GM12891 (cell line): ENCODE measurements at regions not wholly inside any gene's neighbourhood (a gene's known extent, or its start where the extent isn't known, plus 50 kb on each side); places are given as distances from the start of the nearest gene placed in this dataset.
"Not testable (repeated sequence)": the region's sequence is repeated elsewhere in the genome, so short reads cannot be mapped to it uniquely, and the experiment has no call there.

ENCODE experiments used
- DNase-seq: peaks from one replicate; pipeline ENCODE4 v3.0.0; 2011; ENCODE audit warnings: low spot score; ENCODE audit not compliant: insufficient read length
- FAIRE-seq: peaks from 2 replicates; lab custom pipeline; 2011; peaks lifted over from hg19 to GRCh38; lab: Jason Lieb, UNC
- PAX5 ChIP-seq: IDR thresholded peaks from 2 replicates; pipeline ENCODE4 v1.6.1; 2011; ENCODE audit warnings: low read length, moderate library complexity, mild to moderate bottlenecking; ENCODE audit not compliant: insufficient read depth, severe bottlenecking
- POLR2A ChIP-seq: IDR thresholded peaks from 2 replicates; pipeline ENCODE4 v1.6.1; 2011; ENCODE audit warnings: low read depth, low read length, control low read depth
- POLR2AphosphoS5 ChIP-seq: IDR thresholded peaks from 2 replicates; pipeline ENCODE4 v1.6.1; 2011; ENCODE audit warnings: low read depth, low read length, control low read depth
- POU2F2 ChIP-seq: IDR thresholded peaks from 2 replicates; pipeline ENCODE4 v1.6.1; 2011; ENCODE audit warnings: low read depth, mild to moderate bottlenecking, control low read depth, low read length, moderate library complexity
- SPI1 ChIP-seq: IDR thresholded peaks from 2 replicates; pipeline ENCODE4 v1.6.1; 2011; ENCODE audit warnings: low read depth, low read length, control low read depth
- TAF1 ChIP-seq: IDR thresholded peaks from 2 replicates; pipeline ENCODE4 v1.6.1; 2011; ENCODE audit warnings: low read depth, low read length, control low read depth

- no peak for FAIRE-seq
- no peak for TF ChIP-seq TAF1
- no peak for TF ChIP-seq PAX5
- no peak for TF ChIP-seq POU2F2
- no peak for TF ChIP-seq POLR2AphosphoS5
- no peak for TF ChIP-seq SPI1
- TF ChIP-seq POLR2A: no peak
Observed at GRCh38 chr12:90745211-90745610, 209.8 kb downstream of the CCER1 start.

GRCh38 chr12:90741611-90742010 is 213.4 kb downstream of the CCER1 start:
- no peak for FAIRE-seq
- no peak for DNase-seq
- TF ChIP-seq POLR2AphosphoS5: no peak
- TF ChIP-seq SPI1: no peak
- no peak for TF ChIP-seq POLR2A
- TF ChIP-seq TAF1: no peak
- no peak for TF ChIP-seq PAX5
- no peak for TF ChIP-seq POU2F2

More at GRCh38 chr12:90745211-90745610, 209.8 kb downstream of the CCER1 start:
- DNase-seq: no peak

GRCh38 chr12:90729736-90730135 is 225.2 kb downstream of the CCER1 start:
- FAIRE-seq: no peak
- DNase-seq: no peak
- TF ChIP-seq TAF1: no peak

- DNase-seq (no peak), FAIRE-seq (no peak)
- TF ChIP-seq POU2F2: no peak
- no peak for TF ChIP-seq PAX5
- TF ChIP-seq SPI1: no peak
- no peak for TF ChIP-seq TAF1
- TF ChIP-seq POLR2A: no peak
- no peak for TF ChIP-seq POLR2AphosphoS5
Observed at GRCh38 chr12:90712671-90713070, 242.3 kb downstream of the CCER1 start.

- no peak for TF ChIP-seq SPI1
- no peak for TF ChIP-seq PAX5
- TF ChIP-seq POLR2A: no peak
- no peak for TF ChIP-seq POLR2AphosphoS5
- no peak for TF ChIP-seq POU2F2
- no peak for TF ChIP-seq TAF1
- no peak for DNase-seq
- FAIRE-seq: no peak
Observed at GRCh38 chr12:90710711-90711110, 244.3 kb downstream of the CCER1 start.

- DNase-seq: no peak
- no peak for TF ChIP-seq TAF1
- TF ChIP-seq POLR2AphosphoS5: no peak
- TF ChIP-seq PAX5: no peak
- no peak for TF ChIP-seq POLR2A
- TF ChIP-seq SPI1: no peak
- TF ChIP-seq POU2F2: no peak
- FAIRE-seq: no peak
Observed at GRCh38 chr12:90706036-90706435, 248.9 kb downstream of the CCER1 start.

GRCh38 chr12:90695415-90695814 is 259.6 kb downstream of the CCER1 start:
- TF ChIP-seq TAF1 (no peak), PAX5 (no peak), SPI1 (no peak), POLR2A (no peak), POLR2AphosphoS5 (no peak), POU2F2 (no peak)
- no peak for DNase-seq
- FAIRE-seq: no peak

- no peak for DNase-seq
- no peak for FAIRE-seq
- TF ChIP-seq TAF1 (no peak), SPI1 (no peak), POLR2AphosphoS5 (no peak), POU2F2 (no peak)
Observed at GRCh38 chr12:90690120-90690519, 264.9 kb downstream of the CCER1 start.

GRCh38 chr12:90687682-90688081 is 267.3 kb downstream of the CCER1 start:
- DNase-seq, FAIRE-seq: not testable (repeated sequence)

GRCh38 chr12:90683871-90684270 is 271.1 kb downstream of the CCER1 start:
- no peak for DNase-seq
- FAIRE-seq: no peak
- no peak for TF ChIP-seq SPI1
- no peak for TF ChIP-seq PAX5
- no peak for TF ChIP-seq POU2F2
- TF ChIP-seq POLR2AphosphoS5: no peak
- TF ChIP-seq POLR2A: no peak
- no peak for TF ChIP-seq TAF1

- DNase-seq: no peak
- FAIRE-seq: no peak
- TF ChIP-seq TAF1: no peak
- no peak for TF ChIP-seq PAX5
- TF ChIP-seq SPI1: no peak
Observed at GRCh38 chr12:90682398-90682797, 272.6 kb downstream of the CCER1 start.
